Naive thymus-derived CD4-positive, alpha-beta T cell (primary cell): ENCODE measurements at regions not wholly inside any gene's neighbourhood (a gene's known extent, or its start where the extent isn't known, plus 50 kb on each side); places are given as distances from the start of the nearest gene placed in this dataset.

ENCODE experiments used
- ATAC-seq: fragments of 150-1000 bp; cut with Tn5 transposase; 2 replicates; pipeline ENCODE4 v1.10.0; 2021; ENCODE audit warnings: mild to moderate bottlenecking, moderate library complexity
- CTCF ChIA-PET: fragments of 350-600 bp; sonication (Branson Sonifier 250); formaldehyde crosslinking; loops from one replicate; lab custom pipeline; 2021; ENCODE audit warnings: antibody characterized with exemption; lab: Charles Lee
- POLR2A ChIA-PET: fragments of 350-600 bp; sonication (Branson Sonifier 250); formaldehyde crosslinking; loops from one replicate; lab custom pipeline; 2021; ENCODE audit warnings: antibody characterized with exemption, inconsistent platforms; lab: Charles Lee
- DNase-seq, 9 donors: peaks; one replicate each; pipeline versions ENCODE4 v3.0.0 to v3.0.0-alpha.2; 2020 to 2022; ENCODE audit warnings: mixed read lengths in 1 of 9
- H3K27ac ChIP-seq: one replicate; pipeline ENCODE4 v1.7.0; 2013; ENCODE audit warnings: mild to moderate bottlenecking, low read depth, low read length, moderate library complexity
- H3K27me3 ChIP-seq, 2 donors: one replicate each; pipeline ENCODE4 v1.7.0; 2013; ENCODE audit warnings: low read length in 2 of 2, mild to moderate bottlenecking in 2 of 2, moderate library complexity in 2 of 2; ENCODE audit not compliant: control insufficient read depth in 2 of 2, insufficient read depth in 2 of 2
- H3K36me3 ChIP-seq, 3 experiments: 1 replicate in 2 of 3; 2 replicates in 1 of 3; pipeline ENCODE4 v1.7.0; 2013; ENCODE audit warnings: low read length in 3 of 3, mild to moderate bottlenecking in 3 of 3, moderate library complexity in 1 of 3; ENCODE audit not compliant: insufficient read depth in 3 of 3, control insufficient read depth in 2 of 3
- H3K4me1 ChIP-seq, 2 donors: one replicate each; pipeline ENCODE4 v1.7.0; 2013; ENCODE audit warnings: low read length in 2 of 2, mild to moderate bottlenecking in 2 of 2, moderate library complexity in 1 of 2; ENCODE audit not compliant: control insufficient read depth in 2 of 2, insufficient read depth in 2 of 2
- H3K4me3 ChIP-seq: 2 replicates; pipeline ENCODE4 v1.7.0; 2013; ENCODE audit warnings: mild to moderate bottlenecking, low read length
- H3K9me3 ChIP-seq, 3 experiments: 1 replicate in 2 of 3; 2 replicates in 1 of 3; pipeline ENCODE4 v1.7.0; 2013; ENCODE audit warnings: low read length in 3 of 3; ENCODE audit not compliant: control insufficient read depth in 2 of 3
- H3K27ac Mint-ChIP-seq, 9 donors: one replicate each; pipeline ENCODE4 v1.8.0; 2020 to 2022; ENCODE audit warnings: mixed read lengths in 9 of 9, mild to moderate bottlenecking in 8 of 9, moderate library complexity in 5 of 9, inconsistent platforms in 2 of 9
- H3K27me3 Mint-ChIP-seq, 5 donors: one replicate each; pipeline ENCODE4 v1.8.0; 2021 to 2022; ENCODE audit warnings: mixed read lengths in 5 of 5, mild to moderate bottlenecking in 1 of 5
- H3K36me3 Mint-ChIP-seq, 5 donors: one replicate each; pipeline ENCODE4 v1.8.0; 2020 to 2022; ENCODE audit warnings: mixed read lengths in 5 of 5, mild to moderate bottlenecking in 3 of 5, inconsistent platforms in 1 of 5
- H3K4me1 Mint-ChIP-seq, 7 donors: one replicate each; pipeline ENCODE4 v1.8.0; 2020 to 2022; ENCODE audit warnings: mixed read lengths in 7 of 7, mild to moderate bottlenecking in 3 of 7, inconsistent platforms in 1 of 7
- H3K4me3 Mint-ChIP-seq, 10 donors: one replicate each; pipeline ENCODE4 v1.8.0; 2020 to 2022; ENCODE audit warnings: mild to moderate bottlenecking in 10 of 10, mixed read lengths in 10 of 10, moderate library complexity in 6 of 10, inconsistent platforms in 2 of 10
- H3K9me3 Mint-ChIP-seq, 11 donors: one replicate each; pipeline ENCODE4 v1.8.0; 2020 to 2022; ENCODE audit warnings: mixed read lengths in 11 of 11, mild to moderate bottlenecking in 4 of 11, inconsistent platforms in 1 of 11, moderate library complexity in 1 of 11
- intact Hi-C, 2 donors: fragments of 100-400 bp; cut with micrococcal nuclease; formaldehyde crosslinking; loops; one replicate each; pipeline ENCODE4 v1.15.1; 2023

GRCh38 chr6:6978731-6979130 lies 129.0 kb upstream of the RREB1 start:
- H3K4me3 ChIP-seq = no peak overlapping the region
- Mint-ChIP-seq H3K4me3 (no peak overlapping the region), H3K36me3 (no peaks in the 10 kb centered on the region), H3K9me3 (no peaks in the 10 kb centered on the region), H3K4me1 (peaks cover 0 to 2% (median 0%) of the 10 kb centered on the region in 7 donors), H3K27me3 (peaks cover 0 to 14% (median 0%) of the 10 kb centered on the region in 5 donors), H3K27ac (no peak overlapping the region)
- no peaks in the 10 kb centered on the region for H3K4me1 ChIP-seq
- intact Hi-C loops = no loop called here
- no peaks in the 10 kb centered on the region for H3K27me3 ChIP-seq
- DNase-seq = no peak
- H3K27ac ChIP-seq = no peak overlapping the region
- ChIA-PET POLR2A (interaction anchor here (0.7 kb wide), 1 partner anchor 172 kb away, joined by 3 read pairs; no protein-coding TSS in a partner anchor), CTCF (interaction anchor here (0.6 to 0.7 kb wide), 2 partner anchors 67 to 298 kb away, joined by 3 read pairs; no protein-coding TSS in a partner anchor)
- H3K36me3 ChIP-seq = no peaks in the 10 kb centered on the region
- H3K9me3 ChIP-seq = no peaks in the 10 kb centered on the region
- no peak for ATAC-seq

DNA sequence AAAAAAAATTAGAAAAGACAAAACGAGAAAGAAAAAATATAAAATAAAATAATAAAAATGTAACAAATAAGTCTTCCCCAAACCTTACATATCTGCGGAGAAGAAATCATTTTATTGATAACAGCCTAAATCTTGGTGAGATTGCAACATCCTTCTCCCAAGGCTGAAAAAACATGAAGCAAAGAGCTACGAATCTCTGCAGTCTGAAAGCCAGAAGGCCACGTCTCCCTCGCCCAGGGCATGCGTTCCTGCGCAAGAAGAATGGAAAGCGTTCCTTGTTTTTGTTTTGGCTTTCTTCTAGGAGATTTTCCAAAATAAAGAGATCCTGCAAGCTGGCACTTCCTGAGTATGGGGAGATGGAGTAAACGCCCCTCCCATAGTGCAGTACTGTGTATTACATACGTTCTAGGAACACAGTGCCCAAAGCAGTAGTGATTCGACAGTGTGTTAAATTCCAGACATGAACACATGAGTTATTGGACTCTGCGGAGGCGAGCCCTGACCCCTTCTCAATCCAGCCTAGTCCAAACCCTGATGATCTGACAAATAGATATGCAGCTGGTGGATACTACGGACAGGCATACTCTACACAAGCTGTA lies 126.7 kb upstream of the RREB1 start:
- ATAC-seq = no peak

DNA sequence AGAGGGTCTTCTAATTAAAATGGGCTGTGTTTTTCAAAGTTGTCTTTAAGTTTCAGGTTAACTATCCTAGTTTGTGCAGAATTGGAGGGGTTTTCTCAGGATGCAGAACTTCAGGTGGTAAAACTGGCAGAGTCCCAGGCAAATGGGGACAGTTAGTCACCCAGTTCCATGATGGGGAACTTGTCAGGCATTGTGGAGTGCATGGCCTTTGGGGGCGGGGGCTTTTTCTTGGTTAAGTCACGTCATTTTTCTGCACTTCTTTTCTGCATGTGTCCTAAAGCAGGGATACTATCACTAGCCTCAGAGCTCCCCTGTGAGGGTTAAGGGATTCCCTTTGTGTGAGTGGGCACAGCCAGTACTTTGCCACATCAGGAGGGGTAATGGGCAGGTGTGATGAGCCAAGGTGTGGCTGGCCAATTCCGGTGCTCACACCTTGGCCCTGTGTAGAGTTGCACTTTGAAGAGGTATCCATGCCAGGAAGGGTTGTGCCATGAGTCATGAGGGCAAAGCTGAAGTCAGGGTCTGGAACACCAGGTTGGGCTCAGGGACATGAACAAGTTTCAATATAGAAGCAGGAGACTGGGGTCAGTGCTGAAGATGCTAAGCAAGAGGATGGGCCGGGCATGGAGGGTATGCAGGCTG lies 126.0 kb upstream of the RREB1 start:
- ATAC-seq (no peak), DNase-seq (no peak)
- intact Hi-C loops = no loop called here
- CTCF ChIA-PET = no interaction called here
- Mint-ChIP-seq H3K27ac (no peak overlapping the region), H3K9me3 (no peaks in the 10 kb centered on the region), H3K27me3 (peaks cover 0 to 12% (median 0%) of the 10 kb centered on the region in 5 donors), H3K36me3 (no peaks in the 10 kb centered on the region), H3K4me3 (no peak overlapping the region), H3K4me1 (peaks cover 0 to 2% (median 0%) of the 10 kb centered on the region in 7 donors)
- no peaks in the 10 kb centered on the region for H3K36me3 ChIP-seq
- no peak overlapping the region for H3K4me3 ChIP-seq
- H3K27ac ChIP-seq = no peak overlapping the region
- POLR2A ChIA-PET = no interaction called here
- H3K27me3 ChIP-seq = no peaks in the 10 kb centered on the region
- no peaks in the 10 kb centered on the region for H3K4me1 ChIP-seq
- H3K9me3 ChIP-seq = no peaks in the 10 kb centered on the region

More for the DNA sequence above, 126.7 kb upstream of the RREB1 start:
- Histone ChIP-seq H3K27me3 (no peaks in the 10 kb centered on the region), H3K9me3 (no peaks in the 10 kb centered on the region), H3K36me3 (no peaks in the 10 kb centered on the region), H3K27ac (no peak overlapping the region), H3K4me1 (no peaks in the 10 kb centered on the region), H3K4me3 (no peak overlapping the region)
- Mint-ChIP-seq H3K4me1 (peaks cover 0 to 2% (median 0%) of the 10 kb centered on the region in 7 donors), H3K4me3 (no peak overlapping the region), H3K36me3 (no peaks in the 10 kb centered on the region), H3K27me3 (peaks cover 0 to 12% (median 0%) of the 10 kb centered on the region in 5 donors), H3K9me3 (no peaks in the 10 kb centered on the region), H3K27ac (no peak overlapping the region)
- intact Hi-C loops = no loop called here
- no peak for DNase-seq
- ChIA-PET POLR2A (no interaction called here), CTCF (no interaction called here)

- intact Hi-C loops = no loop called here
- H3K4me3 ChIP-seq = no peak overlapping the region
- H3K27me3 ChIP-seq = no peaks in the 10 kb centered on the region
- H3K9me3 ChIP-seq = no peaks in the 10 kb centered on the region
- DNase-seq = no peak
- H3K4me1 Mint-ChIP-seq = peaks cover 0 to 2% (median 0%) of the 10 kb centered on the region in 7 donors
- no peak overlapping the region for H3K27ac ChIP-seq
- H3K27ac Mint-ChIP-seq = no peak overlapping the region
- H3K4me3 Mint-ChIP-seq = no peak overlapping the region
- ChIA-PET POLR2A (no interaction called here), CTCF (no interaction called here)
- no peaks in the 10 kb centered on the region for H3K9me3 Mint-ChIP-seq
- no peaks in the 10 kb centered on the region for H3K36me3 Mint-ChIP-seq
- H3K36me3 ChIP-seq = no peaks in the 10 kb centered on the region
- no peak for ATAC-seq
- H3K27me3 Mint-ChIP-seq = peaks cover 0 to 7% (median 0%) of the 10 kb centered on the region in 5 donors
- no peaks in the 10 kb centered on the region for H3K4me1 ChIP-seq
These were observed 125.1 kb upstream of the RREB1 start for GRCh38 chr6:6982663-6983062.

DNA sequence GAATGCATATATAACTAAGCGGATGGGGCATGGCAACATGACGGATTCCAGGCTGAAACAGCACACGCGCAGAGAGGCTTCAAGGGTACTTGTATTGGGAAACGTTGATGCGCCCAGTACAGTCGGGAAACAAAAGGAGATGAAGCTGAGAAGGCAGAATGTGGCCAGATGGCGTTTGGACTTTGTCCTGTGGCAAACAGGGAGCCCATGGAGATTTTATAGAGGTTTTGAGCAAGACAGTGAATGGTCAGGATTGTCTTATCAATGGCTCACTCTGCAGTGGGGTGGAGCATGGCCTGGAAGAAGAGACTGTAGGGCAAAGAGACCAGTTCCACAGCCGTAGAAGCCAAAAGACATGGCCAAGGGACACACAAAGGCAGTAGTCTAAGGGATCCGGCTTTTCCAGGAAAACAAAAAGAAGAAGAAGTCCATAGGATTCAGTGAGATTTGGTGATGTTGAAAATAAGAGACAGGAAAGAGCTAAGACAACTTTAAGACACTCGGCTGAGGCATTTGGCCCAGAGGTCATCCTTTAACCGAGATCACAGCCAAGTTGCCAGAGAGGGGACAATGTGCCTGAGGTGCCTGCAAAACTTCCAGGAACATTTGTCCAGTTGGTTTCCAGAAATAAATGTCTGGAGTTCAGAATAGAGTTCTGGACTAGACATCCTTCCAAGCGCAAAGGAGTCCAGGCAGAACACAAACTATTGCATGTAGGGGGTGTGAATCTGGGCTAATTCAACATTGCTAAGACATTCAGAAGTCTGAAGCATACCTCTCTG lies 123.0 kb upstream of the RREB1 start:
- no peak for DNase-seq
- no peak for ATAC-seq
- Histone ChIP-seq H3K4me1 (no peaks in the 10 kb centered on the region), H3K27me3 (no peaks in the 10 kb centered on the region), H3K4me3 (no peak overlapping the region), H3K9me3 (no peaks in the 10 kb centered on the region), H3K36me3 (no peaks in the 10 kb centered on the region), H3K27ac (no peak overlapping the region)
- intact Hi-C loops = no loop called here
- Mint-ChIP-seq H3K4me3 (no peak overlapping the region), H3K36me3 (no peaks in the 10 kb centered on the region), H3K27ac (no peak overlapping the region), H3K4me1 (peaks cover 0 to 2% (median 0%) of the 10 kb centered on the region in 7 donors), H3K27me3 (peaks cover 0 to 6% (median 0%) of the 10 kb centered on the region in 5 donors), H3K9me3 (no peaks in the 10 kb centered on the region)
- ChIA-PET POLR2A (no interaction called here), CTCF (no interaction called here)

DNA sequence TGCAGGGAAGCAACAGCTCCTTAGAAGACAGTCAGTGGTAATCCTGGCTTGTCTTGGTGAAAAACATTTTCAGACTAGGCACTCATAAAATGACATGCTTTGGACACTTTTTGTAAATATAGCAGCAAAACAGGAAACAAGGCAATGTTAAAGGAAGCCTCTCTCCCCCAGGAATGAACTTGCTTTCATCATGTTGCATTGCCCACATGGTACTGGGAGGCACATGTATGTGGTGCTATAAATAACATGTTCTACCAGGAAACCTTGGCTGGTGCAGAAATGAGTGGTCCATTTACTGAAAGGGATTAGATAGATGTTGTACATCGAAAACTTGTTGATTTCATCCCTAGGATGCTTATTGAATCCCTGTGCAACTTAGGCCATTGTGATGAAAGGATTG lies 121.4 kb upstream of the RREB1 start:
- ATAC-seq (no peak), DNase-seq (no peak)
- H3K27ac Mint-ChIP-seq = no peak overlapping the region
- peaks cover 0 to 6% (median 0%) of the 10 kb centered on the region in 5 donors for H3K27me3 Mint-ChIP-seq
- intact Hi-C loops = no loop called here
- H3K9me3 Mint-ChIP-seq = no peaks in the 10 kb centered on the region
- H3K36me3 Mint-ChIP-seq = no peaks in the 10 kb centered on the region
- Histone ChIP-seq H3K27me3 (no peaks in the 10 kb centered on the region), H3K4me1 (no peaks in the 10 kb centered on the region), H3K36me3 (no peaks in the 10 kb centered on the region), H3K27ac (no peak overlapping the region), H3K4me3 (no peak overlapping the region), H3K9me3 (no peaks in the 10 kb centered on the region)
- ChIA-PET POLR2A (interaction anchor here (0.8 kb wide), 1 partner anchor 1653 kb away, joined by 3 read pairs; no protein-coding TSS in a partner anchor), CTCF (interaction anchor here (0.6 kb wide), 1 partner anchor 255 kb away, joined by 3 read pairs; no protein-coding TSS in a partner anchor)
- peaks cover 0 to 2% (median 0%) of the 10 kb centered on the region in 7 donors for H3K4me1 Mint-ChIP-seq
- no peak overlapping the region for H3K4me3 Mint-ChIP-seq
